ENCODE measurements at regions not wholly inside any gene's neighbourhood (a gene's known extent, or its start where the extent isn't known, plus 50 kb on each side); places are given as distances from the start of the nearest gene placed in this dataset.
"Not testable (repeated sequence)": the region's sequence is repeated elsewhere in the genome, so short reads cannot be mapped to it uniquely, and the experiment has no call there.

DNA sequence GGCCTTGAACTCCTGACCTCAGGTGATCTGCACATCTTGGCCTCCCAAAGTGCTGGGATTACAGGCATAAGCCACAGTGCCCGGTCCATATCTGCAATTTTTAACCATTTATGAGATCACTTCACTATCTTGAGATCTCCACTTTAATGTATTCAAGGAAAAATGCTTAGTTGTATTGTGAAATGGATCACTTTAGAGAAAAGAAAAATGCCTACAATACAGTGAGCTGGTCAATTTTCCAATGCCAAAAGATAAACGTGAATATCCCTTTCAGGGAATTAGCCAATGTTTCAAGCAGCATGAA lies 82.8 kb upstream of the ZNF217 start:
- WGBS, 10 experiments: 19 to 100% (median 88%) methylated on average over 1 to 2 of the region's 2 CpGs; no CpG with 5 or more reads in 2 of the 10 experiments
- in situ Hi-C loops (cut with MboI; ENCODE audit: low pct_unique_long_range_greater_than_20kb in 2 of 9, low sequenced_read_pairs in 9 of 9, unreplicated experiment in 9 of 9): no loop called here
- Histone ChIP-seq H3K4me1 (replicated peaks in 1 of 2) (peaks cover 22 to 25% of the 10 kb centered on the region in 2 donors), H3K27ac (no peak overlapping the region), H3K4me3 (no peak overlapping the region)
- no peak for ATAC-seq (replicated peaks in 6 of 8)

DNA sequence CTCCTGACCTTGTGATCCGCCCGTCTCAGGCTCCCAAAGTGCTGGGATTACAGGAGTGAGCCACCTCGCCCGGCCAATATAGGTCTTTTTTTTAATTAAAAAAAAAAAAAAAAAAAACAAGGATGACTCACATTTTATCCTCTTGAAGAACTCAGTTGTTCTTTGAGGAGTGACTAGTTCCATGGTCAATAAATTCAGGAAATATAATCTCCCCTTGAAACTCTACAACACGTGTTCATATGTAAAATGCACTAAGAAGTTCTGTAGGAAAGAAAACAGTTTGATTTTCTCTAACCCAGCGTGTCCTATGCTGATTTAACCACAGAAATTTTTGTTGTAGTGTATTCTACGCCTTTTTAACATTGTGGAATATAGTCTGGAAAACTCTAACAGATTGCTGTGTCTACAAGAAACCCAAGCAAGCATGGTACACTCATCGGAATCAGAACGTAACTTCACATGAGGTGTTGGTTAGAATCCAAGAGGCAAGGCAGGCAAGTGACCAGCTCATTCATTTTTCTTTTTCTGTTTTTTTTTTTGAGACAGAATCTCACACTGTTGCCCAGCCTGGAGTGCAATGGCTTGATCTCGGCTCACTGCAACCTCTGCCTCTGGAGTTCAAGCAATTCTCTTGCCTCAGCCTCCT lies 79.0 kb upstream of the ZNF217 start:
- 51 to 98% (median 87%) methylated on average over 3 to 8 of the region's 10 CpGs; no CpG with 5 or more reads in 3 of the 10 experiments for WGBS, 10 experiments
- no peak for ATAC-seq (replicated peaks in 6 of 8)

GRCh38 chr20:53671370-53671769 lies 77.7 kb upstream of the ZNF217 start:
- WGBS, 10 experiments: 94 to 100% (median 100%) methylated on average over 1 to 2 of the region's 2 CpGs; no CpG with 5 or more reads in 3 of the 10 experiments
- H3K27ac ChIP-seq: no peak overlapping the region
- no peaks in the 10 kb centered on the region for H3K4me1 ChIP-seq (replicated peaks in 1 of 2)
- no peak for ATAC-seq (replicated peaks in 6 of 8)
- no peak overlapping the region for H3K4me3 ChIP-seq
- in situ Hi-C loops (cut with MboI; ENCODE audit: low pct_unique_long_range_greater_than_20kb in 2 of 9, low sequenced_read_pairs in 9 of 9, unreplicated experiment in 9 of 9): no loop called here

More for the DNA sequence above, 79.0 kb upstream of the ZNF217 start:
- no peak overlapping the region for H3K4me3 ChIP-seq
- no peak overlapping the region for H3K27ac ChIP-seq
- peaks cover 0 to under 1% of the 10 kb centered on the region in 2 donors for H3K4me1 ChIP-seq (replicated peaks in 1 of 2)
- in situ Hi-C loops (cut with MboI; ENCODE audit: low pct_unique_long_range_greater_than_20kb in 2 of 9, low sequenced_read_pairs in 9 of 9, unreplicated experiment in 9 of 9): no loop called here

- H3K27ac ChIP-seq; H3K4me3 ChIP-seq; H3K4me1 ChIP-seq (replicated peaks in 1 of 2); ATAC-seq (replicated peaks in 6 of 8); in situ Hi-C loops (cut with MboI; ENCODE audit: low pct_unique_long_range_greater_than_20kb in 2 of 9, low sequenced_read_pairs in 9 of 9, unreplicated experiment in 9 of 9): not testable (repeated sequence)
- 76 to 100% (median 93%) methylated on average over 3 to 10 of the region's 16 CpGs; no CpG with 5 or more reads in 3 of the 10 experiments for WGBS, 10 experiments
Measured at GRCh38 chr20:53669517-53670313, 76.1 kb upstream of the ZNF217 start.

- ATAC-seq (replicated peaks in 6 of 8): no peak
- Histone ChIP-seq H3K4me1 (replicated peaks in 1 of 2) (no peaks in the 10 kb centered on the region), H3K4me3 (no peak overlapping the region), H3K27ac (no peak overlapping the region)
- in situ Hi-C loops (cut with MboI; ENCODE audit: low pct_unique_long_range_greater_than_20kb in 2 of 9, low sequenced_read_pairs in 9 of 9, unreplicated experiment in 9 of 9): no loop called here
- WGBS, 10 experiments: 40 to 100% (median 91%) methylated on average over 1 to 9 of the region's 9 CpGs; no CpG with 5 or more reads in 4 of the 10 experiments
Measured at GRCh38 chr20:53668992-53669391, 75.4 kb upstream of the ZNF217 start.

GRCh38 chr20:53666144-53666543 lies 72.5 kb upstream of the ZNF217 start:
- in situ Hi-C loops (cut with MboI; ENCODE audit: low pct_unique_long_range_greater_than_20kb in 2 of 9, low sequenced_read_pairs in 9 of 9, unreplicated experiment in 9 of 9): no loop called here
- H3K4me3 ChIP-seq: no peak overlapping the region
- 65 to 100% (median 100%) methylated on average over 1 to 3 of the region's 6 CpGs; no CpG with 5 or more reads in 5 of the 10 experiments for WGBS, 10 experiments
- no peak overlapping the region for H3K27ac ChIP-seq
- no peaks in the 10 kb centered on the region for H3K4me1 ChIP-seq (replicated peaks in 1 of 2)
- no peak for ATAC-seq (replicated peaks in 6 of 8)

DNA sequence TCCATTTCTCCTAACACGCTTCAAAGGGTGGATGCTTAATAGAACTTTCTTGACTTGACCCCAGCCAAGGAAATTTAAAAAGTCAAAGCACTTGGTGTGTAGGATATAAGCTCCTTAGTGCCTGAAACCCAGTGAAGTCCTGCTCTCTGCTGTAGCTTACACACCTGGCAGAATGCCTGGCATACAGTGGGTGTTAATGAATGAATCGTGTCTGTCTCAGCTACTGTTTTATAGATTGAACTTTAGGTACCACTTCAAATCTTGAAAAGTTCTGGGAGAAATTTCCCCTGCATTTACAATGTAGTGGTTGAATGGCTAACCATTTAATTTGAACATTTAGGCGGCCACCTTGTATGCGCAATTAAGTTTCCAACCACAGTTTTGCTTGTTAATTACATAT lies 70.5 kb upstream of the ZNF217 start:
- 4 to 100% (median 62%) methylated on average over 2 to 4 of the region's 4 CpGs; no CpG with 5 or more reads in 2 of the 10 experiments for whole genome bisulfite sequencing, 10 experiments
- in situ Hi-C loops (cut with MboI; ENCODE audit: low pct_unique_long_range_greater_than_20kb in 2 of 9, low sequenced_read_pairs in 9 of 9, unreplicated experiment in 9 of 9): no loop called here
- peak in 3 of 8 experiments; percentile 37 to 59 (median 44) for ATAC-seq (replicated peaks in 6 of 8)
- no peak overlapping the region for H3K27ac ChIP-seq
- H3K4me3 ChIP-seq: no peak overlapping the region
- H3K4me1 ChIP-seq (replicated peaks in 1 of 2): no peaks in the 10 kb centered on the region

DNA sequence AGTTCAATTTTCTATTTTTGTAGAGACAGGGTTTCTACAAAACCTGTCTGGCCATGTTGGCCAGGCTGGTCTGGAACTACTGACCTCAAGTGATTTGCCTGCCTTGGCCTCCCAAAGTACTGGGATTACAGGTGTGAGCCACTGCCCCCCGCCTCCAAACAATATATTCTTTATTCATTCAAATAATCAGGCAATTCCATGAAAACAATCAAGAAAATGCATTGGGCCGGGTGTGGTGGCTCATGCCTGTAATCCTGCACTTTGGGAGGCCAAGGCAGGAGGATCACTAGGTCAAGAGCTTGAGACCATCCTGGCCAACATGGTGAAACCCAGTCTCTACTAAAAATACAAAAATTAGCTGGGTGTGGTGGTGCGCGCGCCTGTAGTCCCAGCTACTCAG lies 69.9 kb upstream of the ZNF217 start:
- H3K27ac ChIP-seq; H3K4me1 ChIP-seq (replicated peaks in 1 of 2); in situ Hi-C loops (cut with MboI; ENCODE audit: low pct_unique_long_range_greater_than_20kb in 2 of 9, low sequenced_read_pairs in 9 of 9, unreplicated experiment in 9 of 9); H3K4me3 ChIP-seq; ATAC-seq (replicated peaks in 6 of 8): not testable (repeated sequence)
- WGBS, 10 experiments: 71 to 100% (median 100%) methylated on average over 1 to 5 of the region's 5 CpGs; no CpG with 5 or more reads in 2 of the 10 experiments

DNA sequence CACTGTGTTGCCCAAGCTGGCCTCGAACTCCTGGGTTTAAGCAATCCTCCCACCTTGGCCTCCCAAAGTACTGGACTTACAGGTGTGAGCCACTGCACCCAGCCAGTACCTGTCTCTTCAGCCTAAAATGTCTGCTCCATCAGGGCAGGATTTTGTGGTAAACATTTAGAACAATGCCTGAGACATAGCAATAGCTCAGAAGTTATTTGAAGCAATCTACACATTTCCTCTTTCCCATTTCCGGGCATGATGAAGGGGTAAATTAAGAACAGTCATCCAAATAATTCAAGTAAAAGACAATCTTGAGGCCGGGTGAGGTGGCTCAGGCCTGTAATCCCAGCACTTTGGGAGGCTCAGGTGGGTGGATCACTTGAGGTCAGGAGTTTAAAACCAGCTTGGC lies 69.0 kb upstream of the ZNF217 start:
- no peak for ATAC-seq (replicated peaks in 6 of 8)
- Histone ChIP-seq H3K27ac (no peak overlapping the region), H3K4me3 (no peak overlapping the region), H3K4me1 (replicated peaks in 1 of 2) (no peaks in the 10 kb centered on the region)
- in situ Hi-C loops (cut with MboI; ENCODE audit: low pct_unique_long_range_greater_than_20kb in 2 of 9, low sequenced_read_pairs in 9 of 9, unreplicated experiment in 9 of 9): no loop called here
- WGBS, 10 experiments: 47 to 100% (median 92%) methylated on average over 1 to 3 of the region's 3 CpGs; no CpG with 5 or more reads in 1 of the 10 experiments

DNA sequence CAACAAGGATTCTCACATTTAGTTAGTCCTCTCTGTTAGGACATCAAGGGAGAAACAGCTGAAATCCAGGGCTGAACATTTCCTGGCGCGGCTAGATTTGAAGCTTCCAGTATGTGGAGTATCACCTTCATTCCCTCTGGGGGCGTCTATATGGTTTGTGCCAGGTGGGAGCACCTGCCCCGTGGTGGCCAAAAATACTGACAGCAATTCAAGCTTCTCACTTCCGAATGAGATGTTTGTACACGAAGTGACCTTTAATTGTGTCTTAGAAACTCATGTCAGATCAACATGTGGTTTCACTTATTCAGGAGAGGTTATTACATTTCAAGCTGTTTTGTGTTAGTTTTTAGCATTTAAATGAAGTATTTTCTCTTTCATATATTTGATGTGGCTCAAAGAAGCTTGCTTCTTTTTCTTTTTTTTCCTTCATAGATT lies 67.3 kb upstream of the ZNF217 start:
- Histone ChIP-seq H3K27ac (no peak overlapping the region), H3K4me3 (no peak overlapping the region), H3K4me1 (replicated peaks in 1 of 2) (no peaks in the 10 kb centered on the region)
- ATAC-seq (replicated peaks in 6 of 8): peak in 1 of 8 experiments; percentile 25
- in situ Hi-C loops (cut with MboI; ENCODE audit: low pct_unique_long_range_greater_than_20kb in 2 of 9, low sequenced_read_pairs in 9 of 9, unreplicated experiment in 9 of 9): no loop called here
- WGBS, 10 experiments: 6 to 80% (median 30%) methylated on average over 1 to 4 of the region's 6 CpGs; no CpG with 5 or more reads in 3 of the 10 experiments

DNA sequence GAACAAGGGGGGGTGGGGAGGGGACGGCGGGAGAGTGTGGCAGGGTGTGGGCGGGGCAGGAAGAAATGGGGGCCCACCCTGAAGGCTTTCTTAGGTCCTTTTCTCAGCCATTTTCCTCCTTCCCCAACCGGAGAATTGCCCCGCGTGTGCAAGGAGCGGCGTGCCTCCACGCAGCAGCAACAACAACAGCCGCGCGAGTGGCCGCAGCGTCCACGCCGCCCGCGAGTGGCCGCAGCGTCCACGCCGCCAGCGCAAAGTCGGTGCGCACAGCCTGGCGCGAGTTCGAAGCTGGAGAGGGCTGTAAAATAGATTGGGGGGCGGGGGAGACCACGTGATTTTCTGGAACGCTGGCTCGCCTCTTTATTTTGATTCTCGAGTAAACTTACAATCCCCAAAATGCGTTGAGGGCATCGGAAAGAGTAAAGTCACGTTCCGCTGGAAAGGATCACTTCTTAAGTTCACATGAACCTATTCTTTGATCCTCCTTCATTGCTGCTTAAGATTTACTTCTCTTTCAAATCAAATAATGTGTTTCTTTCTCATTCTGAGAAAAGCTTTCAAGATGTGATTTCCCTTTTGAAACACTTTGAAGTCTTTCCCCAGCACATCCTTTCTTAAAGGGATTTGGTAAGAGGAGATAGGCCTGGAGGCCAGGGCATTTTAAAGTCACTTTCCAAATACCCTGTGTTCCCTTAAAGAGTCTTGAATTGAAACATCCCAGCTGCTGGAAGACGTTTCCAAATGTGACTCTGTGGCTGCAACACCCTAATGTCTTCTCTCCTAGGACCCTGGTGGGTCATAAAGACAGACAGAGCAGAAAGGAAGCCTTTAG lies 66.7 kb upstream of the ZNF217 start:
- Histone ChIP-seq H3K4me1 (replicated peaks in 1 of 2) (peaks cover 0 to 2% of the 10 kb centered on the region in 2 donors), H3K4me3 (no peak overlapping the region), H3K27ac (no peak overlapping the region)
- ATAC-seq (replicated peaks in 6 of 8): no peak
- in situ Hi-C loops (cut with MboI; ENCODE audit: low pct_unique_long_range_greater_than_20kb in 2 of 9, low sequenced_read_pairs in 9 of 9, unreplicated experiment in 9 of 9): no loop called here
- 0 to 84% (median 23%) methylated on average over 1 to 15 of the region's 38 CpGs; no CpG with 5 or more reads in 2 of the 10 experiments for WGBS, 10 experiments

DNA sequence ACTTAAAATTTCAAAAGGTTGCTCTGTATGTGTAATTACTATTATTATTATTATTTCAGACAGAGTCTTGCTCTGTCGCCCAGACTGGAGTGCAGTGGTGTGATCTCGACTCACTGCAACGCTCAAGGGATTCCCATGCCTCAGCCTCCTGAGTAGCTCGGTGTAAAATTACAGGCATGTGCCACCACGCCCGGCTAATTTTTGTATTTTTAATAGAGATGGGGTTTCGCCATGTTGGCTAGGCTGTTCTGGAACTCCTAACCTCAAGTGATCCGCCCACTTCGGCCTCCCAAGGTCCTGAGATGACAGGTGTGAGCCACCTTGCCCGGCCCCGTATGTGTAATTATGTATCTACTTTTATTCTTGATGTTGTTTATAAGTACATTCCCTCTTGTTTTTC lies 65.3 kb upstream of the ZNF217 start:
- H3K27ac ChIP-seq: no peak overlapping the region
- peaks cover 0 to 4% of the 10 kb centered on the region in 2 donors for H3K4me1 ChIP-seq (replicated peaks in 1 of 2)
- in situ Hi-C loops (cut with MboI; ENCODE audit: low pct_unique_long_range_greater_than_20kb in 2 of 9, low sequenced_read_pairs in 9 of 9, unreplicated experiment in 9 of 9): no loop called here
- H3K4me3 ChIP-seq: no peak overlapping the region
- no peak for ATAC-seq (replicated peaks in 6 of 8)
- whole genome bisulfite sequencing, 10 experiments: 90 to 100% (median 96%) methylated on average over 1 to 11 of the region's 11 CpGs; no CpG with 5 or more reads in 4 of the 10 experiments

GRCh38 chr20:53658322-53658721 lies 64.7 kb upstream of the ZNF217 start:
- no peak overlapping the region for H3K27ac ChIP-seq
- H3K4me1 ChIP-seq (replicated peaks in 1 of 2): peaks cover under 1 to 4% of the 10 kb centered on the region in 2 donors
- no peak for ATAC-seq (replicated peaks in 6 of 8)
- WGBS, 10 experiments: 72 to 100% (median 100%) methylated on average over 2 to 5 of the region's 5 CpGs; no CpG with 5 or more reads in 1 of the 10 experiments
- in situ Hi-C loops (cut with MboI; ENCODE audit: low pct_unique_long_range_greater_than_20kb in 2 of 9, low sequenced_read_pairs in 9 of 9, unreplicated experiment in 9 of 9): no loop called here
- no peak overlapping the region for H3K4me3 ChIP-seq
